GM19324 (cell line): ENCODE measurements at regions not wholly inside any gene's neighbourhood (a gene's known extent, or its start where the extent isn't known, plus 50 kb on each side); places are given as distances from the start of the nearest gene placed in this dataset.
"Not testable (repeated sequence)": the region's sequence is repeated elsewhere in the genome, so short reads cannot be mapped to it uniquely, and the experiment has no call there.

ENCODE experiments used
- ATAC-seq: cut with Tn5 transposase; IDR thresholded peaks from one replicate; pipeline ENCODE4 v1.9.1; 2021; ENCODE audit warnings: mild to moderate bottlenecking, moderate library complexity; ENCODE audit not compliant: unreplicated experiment, low FRiP score

- ATAC-seq, result no peak
Observed at GRCh38 chr4:124861761-124862160, 149.2 kb upstream of the ANKRD50 start.

GRCh38 chr4:124854968-124855367 is 142.4 kb upstream of the ANKRD50 start:
- ATAC-seq, result peak; percentile 62

GRCh38 chr4:124851741-124852140 is 139.2 kb upstream of the ANKRD50 start:
- ATAC-seq, result no peak

GRCh38 chr4:124846306-124846705 is 133.8 kb upstream of the ANKRD50 start:
- ATAC-seq, result no peak

GRCh38 chr4:124839786-124840390 is 127.4 kb upstream of the ANKRD50 start:
- ATAC-seq, result no peak

GRCh38 chr4:124833831-124834505 is 121.4 kb upstream of the ANKRD50 start:
- no peak for ATAC-seq

- no peak for ATAC-seq
Observed at GRCh38 chr4:124828382-124828781, 115.8 kb upstream of the ANKRD50 start.

GRCh38 chr4:124817531-124817930 is 105.0 kb upstream of the ANKRD50 start:
- no peak for ATAC-seq

- not testable (repeated sequence) for ATAC-seq
Observed at GRCh38 chr4:124812203-124812602, 99.7 kb upstream of the ANKRD50 start.

- ATAC-seq, result no peak
Observed at GRCh38 chr4:124810827-124811226, 98.3 kb upstream of the ANKRD50 start.

- no peak for ATAC-seq
Observed at GRCh38 chr4:124807421-124807820, 94.9 kb upstream of the ANKRD50 start.

GRCh38 chr4:124806403-124806802 is 93.9 kb upstream of the ANKRD50 start:
- no peak for ATAC-seq

- peak; percentile 90 for ATAC-seq
Observed at GRCh38 chr4:124804584-124804983, 92.1 kb upstream of the ANKRD50 start.

- peak; percentile 24 for ATAC-seq
Observed at GRCh38 chr4:124804041-124804440, 91.5 kb upstream of the ANKRD50 start.

GRCh38 chr4:124803641-124804040 is 91.1 kb upstream of the ANKRD50 start:
- no peak for ATAC-seq

GRCh38 chr4:124803026-124803425 is 90.5 kb upstream of the ANKRD50 start:
- no peak for ATAC-seq

GRCh38 chr4:124797223-124797622 is 84.7 kb upstream of the ANKRD50 start:
- no peak for ATAC-seq

- ATAC-seq, result no peak
Observed at GRCh38 chr4:124790471-124790870, 77.9 kb upstream of the ANKRD50 start.

- ATAC-seq, result no peak
Observed at GRCh38 chr4:124786634-124787033, 74.1 kb upstream of the ANKRD50 start.

GRCh38 chr4:124785645-124786044 is 73.1 kb upstream of the ANKRD50 start:
- no peak for ATAC-seq

GRCh38 chr4:124783847-124784246 is 71.3 kb upstream of the ANKRD50 start:
- ATAC-seq, result no peak

- no peak for ATAC-seq
Observed at GRCh38 chr4:124777007-124777406, 64.5 kb upstream of the ANKRD50 start.
